Limb (tissue), 2 donors: ENCODE measurements at regions not wholly inside any gene's neighbourhood (a gene's known extent, or its start where the extent isn't known, plus 50 kb on each side); places are given as distances from the start of the nearest gene placed in this dataset.
"Not testable (repeated sequence)": the region's sequence is repeated elsewhere in the genome, so short reads cannot be mapped to it uniquely, and the experiment has no call there.

Experiments used
- DNase-seq, 2 donors: peaks; one replicate each; pipeline ENCODE4 v3.0.0-alpha.2; 2016; ENCODE audit errors: extremely low spot score in 2 of 2

- DNase-seq, result not testable (repeated sequence)
These were observed 303.4 kb downstream of the RPIA start for GRCh38 chr2:88994856-88995255.

GRCh38 chr2:88996588-88996987, 305.1 kb downstream of the RPIA start:
- DNase-seq, result not testable (repeated sequence)

DNA sequence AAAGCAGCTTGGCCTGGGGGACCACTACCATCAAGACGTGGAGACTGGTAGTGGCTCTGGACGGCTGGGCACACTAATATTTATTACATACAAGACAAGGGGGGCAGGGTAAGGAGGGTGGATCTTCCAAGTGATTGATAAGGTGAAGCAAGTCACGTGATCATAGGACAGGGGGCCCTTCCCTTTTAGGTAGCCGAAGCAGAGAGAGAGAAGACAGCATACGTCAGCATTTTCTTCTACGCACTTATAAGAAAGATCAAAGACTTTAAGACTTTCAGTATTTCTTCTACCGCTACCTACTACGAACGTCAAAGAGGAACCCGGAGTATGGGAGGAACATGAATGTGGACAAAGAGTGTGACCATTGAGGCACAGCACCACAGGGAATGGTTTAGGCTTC, 307.9 kb downstream of the RPIA start:
- DNase-seq, result no peak

- DNase-seq, result no peak
These were observed 308.8 kb downstream of the RPIA start for GRCh38 chr2:89000235-89000634.

DNA sequence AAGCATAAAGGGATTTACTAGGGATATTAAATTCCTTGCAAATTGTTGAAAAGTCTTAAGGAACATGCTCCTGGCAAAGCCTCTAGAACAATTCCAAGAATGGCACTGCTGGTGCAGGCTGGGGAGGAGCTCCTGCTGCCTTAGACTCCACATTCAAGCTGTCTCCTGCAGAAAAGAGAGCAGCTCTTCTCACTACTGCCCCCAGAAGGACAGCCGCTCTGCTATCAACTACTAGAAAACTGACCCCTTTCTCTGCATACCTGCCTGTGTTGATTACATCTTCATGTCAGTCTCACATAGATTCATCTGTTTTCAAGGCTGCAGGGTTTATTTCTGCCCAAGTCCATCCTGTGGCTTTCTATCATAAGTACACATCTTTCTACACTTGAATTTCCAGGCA, 312.8 kb downstream of the RPIA start:
- DNase-seq, result not testable (repeated sequence)

- DNase-seq, result not testable (repeated sequence)
These were observed 329.1 kb downstream of the RPIA start for GRCh38 chr2:89020566-89020965.

DNA sequence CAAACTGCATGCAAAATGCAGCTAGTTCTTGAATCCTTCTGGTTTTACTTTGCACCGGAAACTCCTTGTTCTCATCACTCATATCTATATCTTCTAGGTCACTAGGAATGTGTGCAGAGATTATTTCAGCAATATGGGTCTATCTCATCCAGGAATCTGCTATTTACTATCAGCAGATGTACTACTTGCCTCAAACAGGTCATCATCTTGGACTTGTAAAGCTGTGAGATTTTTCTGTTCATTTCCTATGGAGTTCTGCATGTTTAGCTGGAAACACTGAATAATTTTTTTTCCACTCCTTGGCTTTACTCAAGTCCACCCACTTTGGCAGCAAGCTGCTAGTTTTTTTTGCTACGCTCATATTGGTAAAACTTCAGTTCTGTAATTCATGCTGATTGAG, 334.8 kb downstream of the RPIA start:
- DNase-seq, result not testable (repeated sequence)

DNA sequence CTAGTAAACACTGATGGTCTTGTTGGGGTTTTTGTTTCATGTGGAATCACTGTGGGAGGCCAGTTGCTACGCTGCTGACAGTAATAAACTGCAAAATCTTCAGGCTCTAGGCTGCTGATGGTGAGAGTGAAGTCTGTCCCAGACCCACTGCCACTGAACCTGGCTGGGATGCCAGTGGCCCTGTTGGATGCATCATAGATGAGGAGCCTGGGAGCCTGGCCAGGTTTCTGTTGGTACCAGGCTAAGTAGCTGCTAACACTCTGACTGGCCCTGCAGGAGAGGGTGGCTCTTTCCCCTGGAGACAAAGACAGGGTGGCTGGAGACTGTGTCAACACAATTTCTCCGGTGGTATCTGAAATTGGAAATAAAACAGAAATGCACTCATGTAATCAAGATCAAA, 335.6 kb downstream of the RPIA start:
- not testable (repeated sequence) for DNase-seq

- not testable (repeated sequence) for DNase-seq
These were observed 336.1 kb downstream of the RPIA start for GRCh38 chr2:89027536-89027935.

DNA sequence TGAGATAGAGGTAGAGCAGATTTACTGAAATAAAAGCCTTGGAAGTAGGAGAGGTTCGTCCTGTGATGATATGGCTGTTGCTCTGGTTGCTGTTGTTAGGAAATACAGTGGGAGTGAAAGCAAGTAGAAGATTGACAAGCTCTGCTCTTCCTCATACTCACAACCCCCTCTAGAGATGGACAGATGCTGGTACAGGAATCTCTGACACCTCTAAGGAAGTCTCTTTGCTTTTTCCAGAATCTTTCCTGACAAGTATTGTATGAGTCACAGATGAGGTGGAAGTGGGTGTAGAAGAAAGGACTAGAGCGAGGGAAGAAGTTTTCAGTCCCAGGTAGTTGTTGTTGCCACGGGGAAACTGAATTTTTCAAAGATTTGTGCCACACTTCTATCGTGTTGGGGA, 337.8 kb downstream of the RPIA start:
- DNase-seq, result not testable (repeated sequence)

DNA sequence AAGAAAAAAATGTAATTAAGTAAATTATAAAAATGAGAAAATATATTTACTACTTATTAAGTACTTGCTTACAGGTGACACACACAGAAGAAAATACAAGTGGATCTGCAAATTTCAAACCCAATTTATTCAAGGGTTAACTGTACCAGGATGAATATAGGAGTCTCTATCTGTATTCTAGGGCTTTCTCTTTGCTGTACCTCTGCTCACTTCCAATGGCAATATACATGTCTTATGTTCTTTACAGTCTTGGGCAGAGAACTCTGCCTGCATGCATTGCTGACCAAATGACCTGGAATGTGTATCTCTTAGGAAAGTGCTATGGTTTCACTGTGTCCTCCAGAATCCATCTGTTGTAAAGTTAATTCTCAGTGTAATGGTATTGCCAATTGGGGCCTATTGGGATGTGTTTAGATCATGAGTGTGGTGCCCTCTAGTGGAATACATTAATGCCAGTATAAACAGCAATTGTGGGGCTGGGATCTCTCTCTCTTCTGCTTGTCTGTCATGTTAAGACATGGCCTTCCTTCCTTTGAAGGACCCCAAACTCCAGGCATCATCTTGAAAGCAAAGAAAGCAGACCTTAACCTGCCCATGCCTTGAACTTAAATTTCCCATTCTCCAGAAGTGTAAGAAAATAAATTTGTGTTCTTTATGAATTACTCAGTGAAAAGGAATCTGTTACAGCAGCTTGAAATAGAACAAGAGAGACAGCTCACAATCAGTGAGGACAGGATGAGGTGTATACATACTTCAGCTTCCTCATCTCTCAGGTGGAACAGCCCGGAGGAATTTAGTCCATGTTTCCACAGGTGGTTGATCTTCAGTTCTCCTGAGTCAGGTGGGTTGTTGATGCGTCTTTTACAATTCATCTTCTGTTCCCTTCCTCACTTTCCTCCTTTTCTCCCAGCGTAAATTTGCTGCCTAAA, 356.9 kb downstream of the RPIA start:
- DNase-seq, result peak in 1 of 2 donors; percentile 37

- DNase-seq, result not testable (repeated sequence)
These were observed 367.1 kb downstream of the RPIA start for GRCh38 chr2:89058616-89059015.

- not testable (repeated sequence) for DNase-seq
These were observed 369.7 kb downstream of the RPIA start for GRCh38 chr2:89061174-89061573.

DNA sequence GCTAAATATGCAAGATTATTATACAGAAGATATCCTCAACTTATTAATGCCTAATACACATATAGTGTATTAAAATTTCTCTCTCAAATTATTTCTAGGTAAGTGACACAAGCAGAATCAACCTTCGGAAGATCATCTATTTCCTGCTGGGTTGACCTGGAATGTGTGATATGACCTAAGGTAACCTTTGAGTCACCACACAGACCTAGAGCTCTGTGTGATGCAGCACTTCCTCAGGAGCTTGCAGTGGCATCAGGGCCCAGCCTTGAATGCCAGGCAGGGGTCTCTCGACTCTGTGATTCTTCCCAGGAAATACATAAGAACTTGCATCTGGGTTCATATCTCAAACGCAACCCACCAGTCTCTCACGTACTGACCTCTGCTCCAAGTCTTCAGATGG, 385.3 kb downstream of the RPIA start:
- DNase-seq, result not testable (repeated sequence)

DNA sequence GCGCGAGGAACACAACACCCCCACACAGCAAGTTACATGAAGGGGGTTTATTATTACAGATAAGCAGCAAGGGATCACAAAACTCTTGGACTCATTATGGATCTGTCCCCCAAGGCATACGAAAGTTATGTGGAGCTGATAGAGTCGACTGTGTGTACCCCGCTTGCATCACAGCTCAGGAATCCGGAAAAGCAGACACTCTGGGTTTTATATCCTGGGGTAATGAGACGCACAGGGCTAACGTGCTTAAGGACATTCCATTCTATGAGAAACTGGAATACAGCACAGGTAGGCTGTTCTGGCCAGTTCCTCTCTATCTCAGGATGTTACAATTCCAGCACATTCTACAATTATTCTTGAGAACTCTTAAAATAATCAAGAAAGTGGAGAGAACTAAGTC, 401.4 kb downstream of the RPIA start:
- DNase-seq, result not testable (repeated sequence)

DNA sequence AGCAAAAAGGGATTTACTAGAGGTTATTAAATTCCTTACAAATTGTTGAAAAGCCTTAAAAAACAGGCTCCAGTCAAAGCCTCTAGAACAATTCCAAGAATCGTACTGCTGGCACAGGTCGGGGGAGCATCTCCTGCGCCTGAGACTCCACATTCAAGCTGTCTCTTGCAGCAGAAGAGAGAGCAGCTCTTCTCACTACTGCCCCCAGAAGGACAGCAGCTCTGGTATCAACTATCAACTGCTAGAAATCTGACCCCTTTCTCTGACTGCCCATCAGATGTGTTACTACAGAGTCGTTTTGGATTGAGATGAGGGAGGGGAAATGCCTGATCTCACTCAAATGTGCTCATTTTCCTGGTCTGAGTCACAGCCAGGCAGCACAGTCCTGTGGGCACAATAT, 403.6 kb downstream of the RPIA start:
- not testable (repeated sequence) for DNase-seq

DNA sequence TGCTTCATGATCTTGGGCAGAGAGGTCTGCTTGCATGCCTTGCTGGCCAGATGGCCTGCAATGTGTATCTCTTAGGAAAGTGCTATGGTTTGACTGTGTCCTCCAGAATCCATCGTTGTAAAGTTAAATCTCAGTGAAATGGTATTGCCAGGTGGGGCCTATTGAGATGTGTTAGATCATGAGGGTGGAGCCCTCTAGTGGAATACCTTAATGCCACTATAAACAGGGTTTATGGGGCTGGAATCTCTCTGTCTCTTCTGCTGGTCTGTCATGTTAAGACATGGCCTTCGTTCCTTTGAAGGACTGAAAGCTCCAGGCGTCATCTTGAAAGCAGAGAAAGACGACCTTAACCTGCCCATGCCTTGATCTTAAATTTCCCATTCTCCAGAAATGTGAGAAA, 411.1 kb downstream of the RPIA start:
- DNase-seq, result not testable (repeated sequence)

GRCh38 chr2:89106369-89107019, 415.0 kb downstream of the RPIA start:
- DNase-seq, result not testable (repeated sequence)

DNA sequence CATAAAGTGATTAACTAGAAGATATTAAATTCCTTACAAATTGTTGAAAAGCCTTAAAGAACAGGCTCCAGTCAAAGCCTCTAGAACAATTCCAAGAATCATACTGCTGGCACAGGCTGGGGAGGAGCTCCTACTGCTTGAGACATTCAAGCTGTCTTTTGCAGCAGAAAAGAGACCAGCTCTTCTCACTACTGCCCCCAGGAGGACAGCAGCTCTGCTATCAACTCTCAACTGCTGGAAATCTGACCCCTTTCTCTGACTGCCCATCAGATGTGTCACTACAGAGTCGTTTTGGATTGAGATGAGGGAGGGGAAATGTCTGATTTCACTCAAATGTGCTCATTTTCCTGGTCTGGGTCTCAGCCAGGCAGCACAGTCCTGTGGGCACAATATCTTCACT, 421.0 kb downstream of the RPIA start:
- peak in 1 of 2 donors; percentile 2 for DNase-seq

- not testable (repeated sequence) for DNase-seq
These were observed 421.8 kb downstream of the RPIA start for GRCh38 chr2:89113286-89113685.

GRCh38 chr2:89129440-89129839, 438.0 kb downstream of the RPIA start:
- DNase-seq, result not testable (repeated sequence)

- not testable (repeated sequence) for DNase-seq
These were observed 439.3 kb downstream of the RPIA start for GRCh38 chr2:89130665-89131308.
